ENCODE measurements at regions not wholly inside any gene's neighbourhood (a gene's known extent, or its start where the extent isn't known, plus 50 kb on each side); places are given as distances from the start of the nearest gene placed in this dataset.

DNA sequence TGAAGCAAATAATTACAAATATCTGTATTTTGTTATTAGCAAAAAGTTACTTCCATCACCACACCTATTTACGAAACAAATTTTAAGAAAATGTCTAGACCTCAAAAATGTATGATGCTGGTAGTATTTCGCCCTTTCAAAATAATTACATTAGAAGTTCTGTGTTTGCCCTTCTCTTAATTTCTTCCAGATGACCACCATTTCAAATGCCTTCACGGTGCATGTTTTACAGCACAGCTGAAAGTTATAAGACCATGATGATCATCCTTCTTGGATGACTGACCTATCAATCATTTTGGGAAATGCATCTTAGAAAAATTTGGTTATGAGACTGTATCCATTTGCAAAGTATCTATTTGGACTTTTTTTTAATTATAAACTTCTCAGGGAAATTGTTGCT, 390.8 kb downstream of the SLITRK6 start:
- TF ChIP-seq, protein P1, sequence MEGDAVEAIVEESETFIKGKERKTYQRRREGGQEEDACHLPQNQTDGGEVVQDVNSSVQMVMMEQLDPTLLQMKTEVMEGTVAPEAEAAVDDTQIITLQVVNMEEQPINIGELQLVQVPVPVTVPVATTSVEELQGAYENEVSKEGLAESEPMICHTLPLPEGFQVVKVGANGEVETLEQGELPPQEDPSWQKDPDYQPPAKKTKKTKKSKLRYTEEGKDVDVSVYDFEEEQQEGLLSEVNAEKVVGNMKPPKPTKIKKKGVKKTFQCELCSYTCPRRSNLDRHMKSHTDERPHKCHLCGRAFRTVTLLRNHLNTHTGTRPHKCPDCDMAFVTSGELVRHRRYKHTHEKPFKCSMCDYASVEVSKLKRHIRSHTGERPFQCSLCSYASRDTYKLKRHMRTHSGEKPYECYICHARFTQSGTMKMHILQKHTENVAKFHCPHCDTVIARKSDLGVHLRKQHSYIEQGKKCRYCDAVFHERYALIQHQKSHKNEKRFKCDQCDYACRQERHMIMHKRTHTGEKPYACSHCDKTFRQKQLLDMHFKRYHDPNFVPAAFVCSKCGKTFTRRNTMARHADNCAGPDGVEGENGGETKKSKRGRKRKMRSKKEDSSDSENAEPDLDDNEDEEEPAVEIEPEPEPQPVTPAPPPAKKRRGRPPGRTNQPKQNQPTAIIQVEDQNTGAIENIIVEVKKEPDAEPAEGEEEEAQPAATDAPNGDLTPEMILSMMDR (IDR thresholded peaks at IDR 0.05; ENCODE audit: insufficient read depth, low read length) = no peak
- no peak for TF ChIP-seq POLR2AphosphoS5 (IDR thresholded peaks at IDR 0.05; ENCODE audit: low read depth)
